CD4-positive, alpha-beta T cell treated with Interferon alpha-2 for 1 hour (primary cell): ENCODE measurements at regions not wholly inside any gene's neighbourhood (a gene's known extent, or its start where the extent isn't known, plus 50 kb on each side); places are given as distances from the start of the nearest gene placed in this dataset.

Experiments
- DNase-seq, 2 donors: peaks; one replicate each; pipeline ENCODE4 v3.0.0-alpha.2; 2020 to 2022

DNA sequence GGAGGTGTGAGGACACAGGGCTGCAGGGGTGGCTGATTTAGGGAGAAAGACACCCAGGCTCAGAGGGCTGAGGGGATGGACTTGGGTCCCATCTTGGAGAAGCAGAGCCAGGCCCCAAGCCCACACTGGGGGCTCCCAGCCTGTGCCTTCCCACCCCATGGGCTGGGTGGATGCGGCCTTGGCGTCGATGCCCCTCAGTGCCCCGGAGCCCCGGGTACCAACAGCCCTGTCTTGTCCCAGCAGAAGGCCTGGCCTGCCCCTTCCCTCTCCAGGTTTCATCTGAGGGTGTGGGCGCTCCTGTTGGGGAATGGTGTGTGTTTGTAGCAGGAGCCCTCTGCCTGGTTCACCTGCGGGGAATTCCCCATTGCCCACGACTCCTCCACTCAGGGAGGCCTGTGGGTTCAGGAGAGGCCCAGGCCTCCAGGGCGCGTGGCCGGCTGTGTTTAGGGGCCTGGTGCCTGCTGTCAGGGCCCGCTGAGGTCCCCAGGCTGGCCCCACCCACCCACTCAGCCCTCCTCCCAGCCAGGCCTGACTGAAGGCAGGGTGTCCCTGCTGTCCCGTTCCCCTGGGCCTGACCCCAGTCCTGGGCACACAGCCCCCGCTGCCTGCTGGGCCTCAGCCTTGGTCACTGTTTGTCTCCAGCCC is 51.1 kb upstream of the BEGAIN start:
- no peak for DNase-seq

DNA sequence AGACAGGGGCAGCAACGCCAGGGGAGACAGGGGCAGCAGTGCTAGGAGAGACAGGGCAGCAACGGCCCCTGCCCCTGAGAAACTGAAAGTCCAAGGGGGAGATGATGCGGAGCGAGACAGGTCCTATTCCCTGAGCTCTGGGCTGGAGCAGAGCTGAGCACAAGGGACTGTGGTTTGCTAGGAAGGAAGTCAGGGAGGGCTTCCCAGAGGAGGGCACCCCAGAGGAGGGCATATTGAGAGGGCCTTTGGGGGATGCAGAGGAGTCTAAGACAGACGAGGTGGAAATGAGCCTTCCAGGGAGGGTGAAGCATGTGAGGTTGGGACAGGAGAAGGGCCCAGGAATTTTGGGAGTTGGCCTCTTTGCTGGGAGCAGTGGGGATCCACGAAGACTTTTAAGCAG is 52.1 kb upstream of the BEGAIN start:
- no peak for DNase-seq

DNA sequence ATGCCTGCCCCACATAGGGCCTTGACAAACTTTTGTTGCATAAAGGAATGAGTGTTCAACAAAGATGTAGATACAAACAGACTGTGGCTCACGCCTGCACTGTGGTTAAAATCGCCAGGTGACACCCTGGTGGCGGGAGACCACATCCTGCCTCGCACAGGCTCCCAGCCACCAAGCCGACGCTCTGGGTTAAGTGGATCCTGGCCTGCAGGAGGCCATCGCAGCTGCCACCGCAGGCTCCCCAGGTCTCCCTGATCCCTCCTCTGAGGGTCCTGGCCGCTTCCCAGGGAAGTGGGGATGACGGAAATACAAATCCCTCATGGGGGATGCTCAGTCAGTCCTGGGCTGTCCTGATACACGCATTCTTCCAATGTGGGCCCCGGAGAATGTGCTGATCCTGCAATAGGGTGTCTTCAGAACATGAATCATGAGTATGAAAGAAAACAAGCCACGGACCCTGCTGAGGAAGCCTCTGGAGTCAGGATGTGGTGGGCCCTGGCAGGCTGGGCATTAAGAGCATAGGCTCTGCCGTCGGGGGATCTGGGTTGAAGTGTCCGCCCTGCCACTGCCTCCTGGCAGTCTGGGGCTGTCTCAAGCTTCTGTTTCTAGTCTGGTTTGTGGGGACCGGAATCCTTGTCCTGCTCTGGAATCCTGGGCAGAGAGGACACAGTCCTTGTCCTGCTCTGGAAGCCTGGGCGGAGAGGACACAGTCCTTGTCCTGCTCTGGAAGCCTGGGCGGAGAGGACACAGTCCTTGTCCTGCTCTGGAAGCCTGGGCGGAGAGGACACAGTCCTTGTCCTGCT is 53.5 kb upstream of the BEGAIN start:
- DNase-seq: peak; percentile 67 to 78

DNA sequence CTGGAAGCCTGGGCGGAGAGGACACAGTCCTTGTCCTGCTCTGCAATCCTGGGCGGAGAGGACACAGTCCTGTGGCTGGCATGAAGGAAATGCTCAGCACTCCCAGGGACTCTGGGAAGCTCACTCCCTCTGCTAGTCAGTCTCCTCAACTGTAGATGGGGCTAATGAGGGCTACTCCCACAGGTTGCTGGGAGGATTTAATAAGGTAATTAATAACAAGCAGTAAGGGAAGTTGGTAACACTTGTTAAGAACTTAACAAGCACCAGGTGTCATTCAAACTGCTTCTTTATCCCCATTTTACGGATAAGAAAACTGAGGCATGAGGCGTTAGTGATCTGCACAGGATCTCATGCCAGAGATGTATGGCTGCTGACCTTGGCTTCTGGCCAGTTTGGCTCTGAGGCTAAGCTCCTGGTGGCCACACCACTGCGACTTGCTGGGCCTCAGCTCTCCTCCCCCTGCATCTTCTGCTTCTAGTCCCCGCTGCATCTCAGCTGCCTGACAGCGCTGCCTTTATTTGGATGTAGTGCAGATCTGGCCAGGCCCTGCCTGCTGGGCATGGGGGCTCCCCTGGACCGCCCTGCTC is 54.1 kb upstream of the BEGAIN start:
- DNase-seq: no peak

DNA sequence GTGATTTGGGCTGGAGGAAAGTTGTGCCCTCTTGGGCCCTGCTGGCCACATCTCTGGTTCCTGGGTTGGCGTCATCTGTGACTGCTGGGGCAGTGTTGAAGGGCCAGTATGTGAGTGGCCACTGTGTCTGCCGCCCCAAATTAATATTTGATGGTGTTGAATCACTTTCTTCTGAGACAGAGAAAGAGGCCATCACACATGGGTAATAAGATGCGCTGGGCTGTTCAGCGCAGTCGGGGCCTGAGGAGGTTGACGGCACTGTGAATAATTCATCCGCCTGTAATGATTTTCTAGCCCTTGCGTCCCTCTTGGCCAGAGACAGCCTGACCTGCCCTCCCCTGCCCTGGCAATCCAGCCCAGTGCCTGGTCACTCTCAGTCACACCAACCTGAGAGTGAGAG is 56.2 kb upstream of the BEGAIN start:
- no peak for DNase-seq

DNA sequence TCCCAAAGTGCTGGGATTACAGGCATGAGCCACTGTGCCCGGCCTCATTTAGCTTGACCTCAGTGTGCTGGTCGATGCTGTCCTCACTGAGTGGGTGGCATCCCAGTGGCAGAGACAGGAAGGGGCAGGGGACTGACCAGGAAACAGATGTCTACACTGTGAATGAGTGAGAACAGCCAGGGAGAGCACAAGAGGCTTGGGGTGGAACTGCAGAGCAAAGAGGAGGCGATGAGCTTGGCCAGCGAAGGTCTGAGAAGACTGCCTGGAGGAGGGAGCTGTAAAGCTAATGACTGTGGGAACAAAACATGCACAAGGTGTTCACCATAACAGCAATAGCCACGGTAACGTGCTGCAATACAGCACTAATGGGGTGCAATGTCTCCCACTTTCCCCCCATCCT is 57.2 kb upstream of the BEGAIN start:
- no peak for DNase-seq

DNA sequence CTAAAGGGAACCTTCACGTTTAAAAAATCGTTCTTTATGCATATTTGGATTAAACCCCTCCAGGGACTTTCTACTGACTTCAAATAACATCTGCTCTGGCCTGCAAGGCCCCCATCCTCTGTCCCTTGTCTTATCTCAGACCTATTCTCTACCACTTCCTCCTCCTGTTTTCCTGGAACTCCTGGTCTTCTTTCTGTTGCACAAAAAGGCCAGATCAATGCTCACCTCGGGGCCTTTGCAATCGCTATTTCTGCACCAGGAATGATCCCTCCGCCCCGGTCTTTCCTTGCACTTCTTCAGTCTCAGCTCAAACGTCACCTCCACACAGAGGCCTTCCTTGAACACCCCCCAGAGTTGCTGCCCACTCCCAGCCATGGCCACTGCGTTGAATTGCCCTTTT is 57.6 kb upstream of the BEGAIN start:
- DNase-seq: no peak

DNA sequence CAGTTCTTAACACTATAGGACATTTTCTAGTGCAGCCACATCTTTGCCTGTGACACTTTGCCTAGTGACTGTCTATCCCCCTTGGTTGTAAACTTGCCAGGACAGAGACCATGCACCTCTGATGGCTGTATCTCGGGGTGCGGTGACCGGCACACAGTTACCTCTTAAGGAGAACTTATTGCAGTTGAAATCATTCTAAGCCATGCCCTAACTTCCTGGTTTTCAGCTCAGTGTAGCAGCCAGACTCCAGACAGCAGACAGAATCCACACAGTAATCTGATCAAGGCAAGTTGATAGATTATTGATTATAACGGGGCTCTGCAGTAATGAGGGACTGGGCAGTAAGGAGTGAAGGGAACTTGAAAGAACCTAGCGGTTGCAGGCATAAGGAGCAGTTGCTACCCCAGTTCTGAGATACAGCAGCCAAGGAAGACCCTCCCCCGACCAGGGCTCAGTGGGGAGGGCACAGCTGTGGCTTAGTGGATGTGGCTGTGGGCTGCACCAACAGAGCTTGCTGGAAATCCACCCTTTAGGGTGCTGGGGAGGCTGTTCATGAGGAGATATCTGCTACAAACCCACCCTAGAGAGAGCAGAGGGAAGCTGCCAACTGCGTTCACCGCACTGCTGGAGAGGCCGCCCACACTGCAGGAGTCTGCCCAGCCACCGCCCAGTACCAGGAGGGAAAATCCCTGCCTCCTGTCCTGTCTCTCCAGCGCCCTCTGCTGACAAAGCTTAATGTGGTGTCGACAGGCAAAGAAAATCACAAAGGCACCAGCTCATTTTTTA is 58.2 kb upstream of the BEGAIN start:
- peak; percentile 83 to 89 for DNase-seq

DNA sequence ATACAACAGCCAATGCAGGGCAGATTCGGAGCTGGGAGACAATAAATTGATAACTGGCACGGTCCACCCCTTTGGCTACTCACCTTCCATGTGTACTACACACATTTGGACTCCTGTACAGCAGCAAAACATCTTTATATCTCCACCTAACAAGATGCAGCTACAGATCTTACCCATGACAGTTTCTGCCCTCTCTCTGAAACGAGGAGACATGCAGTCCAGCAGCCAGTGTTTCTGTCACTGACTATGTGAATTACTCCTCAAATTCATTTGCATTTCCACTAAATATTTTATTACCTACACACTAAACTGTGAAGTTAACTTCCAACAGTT is 58.7 kb upstream of the BEGAIN start:
- no peak for DNase-seq

DNA sequence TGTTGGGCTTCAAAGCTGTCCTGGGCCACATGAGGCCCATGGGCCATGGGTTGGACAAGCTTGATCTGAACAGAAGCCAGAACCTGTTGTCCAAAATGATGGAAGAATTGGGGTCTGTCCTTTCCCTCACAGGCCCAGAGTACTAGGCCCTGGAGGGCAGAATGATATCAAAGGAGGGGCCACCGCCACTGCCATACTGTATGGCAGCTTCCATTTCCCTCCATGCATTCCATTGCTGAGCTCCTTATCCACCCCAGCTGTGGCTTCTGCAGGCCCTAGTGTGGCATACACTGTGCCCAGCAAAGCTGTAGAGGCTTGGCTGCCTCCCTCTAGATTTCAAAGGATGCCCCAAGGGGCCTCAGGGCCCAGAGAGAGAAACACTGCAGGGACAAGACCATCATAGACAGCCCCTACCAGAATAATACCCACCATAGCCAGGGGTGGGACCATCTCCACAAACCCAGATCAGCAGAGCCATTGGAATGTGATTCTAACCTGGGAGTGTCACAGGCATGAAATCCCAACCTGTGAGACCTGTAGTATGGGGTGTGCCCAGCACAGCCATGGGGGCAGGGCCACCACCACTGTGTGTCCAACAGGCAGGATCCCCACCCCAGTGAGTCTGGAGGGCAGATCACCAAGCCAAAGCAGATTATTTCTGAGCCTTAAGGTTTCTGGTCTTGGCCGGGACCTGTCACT is 61.4 kb upstream of the BEGAIN start:
- no peak for DNase-seq

DNA sequence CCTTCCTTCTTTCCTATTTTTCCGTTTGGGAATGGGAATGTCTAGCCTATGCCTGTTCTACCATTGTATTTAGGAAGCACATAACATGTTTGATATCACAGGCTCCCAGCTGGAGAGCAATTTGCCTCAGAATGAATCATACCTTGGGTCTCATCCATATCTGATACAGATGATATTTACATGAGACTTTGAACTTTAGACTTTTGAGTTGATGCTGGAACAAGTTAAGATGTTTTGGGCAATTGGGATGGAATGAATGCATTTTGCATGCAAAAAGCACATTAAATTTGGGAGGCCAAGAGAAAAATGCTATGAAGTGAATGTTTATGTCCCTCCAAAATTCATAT is 61.9 kb upstream of the BEGAIN start:
- no peak for DNase-seq

DNA sequence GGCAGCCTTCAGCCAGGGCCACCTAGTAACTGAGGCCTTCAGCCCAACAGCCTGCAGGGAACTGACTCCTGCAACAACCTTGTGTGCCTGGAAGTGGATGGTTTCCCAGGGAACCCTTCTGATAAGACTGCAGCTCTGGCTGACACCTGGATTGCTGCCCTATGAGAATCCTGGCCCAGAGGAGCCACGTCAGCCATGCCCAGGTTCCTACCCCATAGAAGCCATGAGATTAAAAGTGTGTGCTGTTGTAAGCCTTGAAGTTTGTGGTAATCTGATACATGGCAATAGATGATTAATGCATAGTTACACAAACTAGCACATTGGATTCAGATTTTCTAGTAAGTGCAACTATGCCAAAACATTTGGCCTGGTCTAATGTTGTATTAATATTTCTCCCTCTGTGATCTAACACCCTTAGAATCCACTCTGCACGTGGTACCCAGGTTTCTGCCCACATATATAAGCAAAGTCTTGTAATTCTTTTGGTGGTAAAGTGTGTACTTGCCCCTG is 64.8 kb upstream of the BEGAIN start:
- no peak for DNase-seq

DNA sequence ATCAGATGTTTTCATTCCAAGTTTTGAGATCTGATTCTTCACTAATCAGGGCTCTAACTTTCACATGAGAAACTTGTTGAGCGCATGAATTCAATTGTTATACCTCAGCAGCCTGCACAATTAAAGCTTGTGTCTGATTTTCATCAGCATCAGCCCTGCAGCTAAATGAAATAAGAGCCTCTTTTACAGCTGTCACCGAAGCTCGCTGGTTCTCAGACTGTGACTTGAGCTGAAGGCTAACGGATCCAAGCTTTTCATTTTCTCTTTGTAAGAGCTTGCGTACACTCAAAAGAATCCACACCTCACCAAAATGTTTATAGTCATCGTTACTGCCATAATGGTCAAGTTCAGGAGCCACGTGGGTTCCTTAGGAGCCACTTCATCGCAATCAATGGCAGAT is 65.5 kb upstream of the BEGAIN start:
- DNase-seq: no peak

DNA sequence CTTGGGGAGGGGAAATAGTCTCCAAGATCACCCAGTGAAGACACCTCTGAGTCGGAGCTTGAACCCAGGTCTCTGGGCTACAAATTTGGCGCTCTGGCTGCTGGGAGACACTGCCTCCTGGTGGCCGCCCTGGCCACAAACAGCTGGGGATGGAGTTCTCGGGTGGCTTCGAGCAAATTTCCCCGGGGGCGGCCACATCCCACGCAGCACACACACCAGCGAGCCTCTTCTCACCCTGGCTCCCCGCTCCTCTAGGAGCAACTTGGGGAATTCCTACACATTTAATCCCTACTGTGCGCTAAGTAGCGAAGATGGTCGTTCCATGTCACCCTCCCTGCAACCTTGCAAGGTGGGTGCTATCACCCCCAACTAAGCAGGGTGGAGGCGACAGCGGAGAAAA is 66.2 kb upstream of the BEGAIN start:
- DNase-seq: peak in 1 of 2 donors; percentile 42

DNA sequence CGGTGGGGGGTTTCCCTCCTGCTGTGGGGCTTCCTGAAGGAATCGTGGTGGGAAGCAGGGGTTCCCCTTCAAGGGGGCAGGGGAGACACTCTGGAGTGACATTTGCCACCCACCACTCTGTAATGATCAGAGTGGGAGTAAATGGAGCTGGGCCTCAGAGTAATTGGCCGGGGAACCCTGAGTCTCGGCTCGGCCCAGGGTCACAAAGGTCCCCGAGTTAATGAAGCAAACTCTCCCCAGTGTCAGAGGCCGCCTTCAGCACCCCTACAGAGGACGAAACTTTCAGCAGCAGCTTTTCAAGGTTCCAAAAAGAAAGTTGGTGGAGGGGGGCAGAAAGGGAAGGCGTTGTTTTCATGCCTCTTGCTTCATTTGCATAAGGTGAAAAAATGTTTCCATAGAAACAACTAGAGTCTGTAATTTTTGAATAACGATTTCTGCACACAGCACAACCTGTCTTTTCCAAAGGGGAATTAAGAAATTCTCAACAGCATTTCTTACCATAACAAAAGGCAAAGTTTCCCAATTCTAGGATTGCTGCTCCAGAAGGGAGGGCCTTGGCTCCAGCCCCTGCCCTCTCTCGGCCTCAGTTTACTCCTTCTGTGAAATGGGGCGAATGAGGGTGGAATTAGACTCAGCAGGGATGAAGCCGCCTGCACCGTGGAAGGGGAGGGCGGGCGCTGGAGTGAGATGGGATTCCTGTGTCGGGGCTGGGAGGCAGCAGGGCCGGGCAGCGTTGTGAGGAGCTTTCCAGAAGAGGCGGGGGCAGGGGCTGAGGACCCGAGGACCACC is 67.0 kb upstream of the BEGAIN start:
- DNase-seq: no peak

DNA sequence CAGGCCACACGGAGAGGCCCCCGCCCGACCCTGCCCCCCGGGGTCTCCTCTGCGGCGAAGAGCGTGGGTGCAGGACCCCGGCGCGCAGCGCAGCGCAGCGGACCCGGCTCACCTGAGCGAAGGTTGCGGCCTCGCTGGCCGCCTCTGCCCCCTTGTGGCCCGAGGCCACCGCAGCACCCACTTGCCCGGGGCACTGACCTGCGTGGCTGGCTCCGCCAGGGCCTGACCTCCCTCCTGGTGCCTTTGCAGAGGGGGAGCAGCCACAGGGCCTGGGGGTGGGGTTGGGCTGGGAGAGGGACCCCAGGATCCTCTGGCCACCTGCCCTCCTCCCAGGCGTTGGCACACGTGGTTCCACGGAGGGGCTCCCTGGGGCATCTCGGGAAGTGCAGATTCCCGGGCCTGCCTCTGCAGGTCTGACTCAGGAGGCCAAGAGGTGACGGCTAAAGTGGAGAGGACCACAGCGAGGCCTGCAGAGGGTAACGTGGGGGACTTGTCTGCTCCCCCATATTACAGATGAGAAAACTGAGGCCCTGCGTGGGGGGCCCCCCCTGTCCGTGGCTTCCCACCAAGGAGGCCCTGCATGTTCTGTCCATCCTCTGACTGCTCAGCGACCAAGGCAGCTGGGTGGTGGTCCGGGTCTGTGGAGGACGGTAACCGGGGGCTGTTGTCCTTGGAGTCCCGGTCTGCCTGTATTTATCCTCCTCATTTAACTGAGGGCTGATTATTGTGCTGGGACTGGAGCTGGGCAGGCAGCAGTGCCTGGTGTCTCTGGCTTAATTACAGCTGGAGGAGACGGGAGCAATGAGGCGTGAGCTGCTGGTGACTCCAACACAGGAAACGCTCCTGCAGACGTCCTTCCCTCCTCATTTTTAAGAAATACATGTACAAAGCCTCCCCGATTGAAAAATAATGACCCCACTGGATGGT is 67.9 kb upstream of the BEGAIN start:
- peak; percentile 27 to 46 for DNase-seq

DNA sequence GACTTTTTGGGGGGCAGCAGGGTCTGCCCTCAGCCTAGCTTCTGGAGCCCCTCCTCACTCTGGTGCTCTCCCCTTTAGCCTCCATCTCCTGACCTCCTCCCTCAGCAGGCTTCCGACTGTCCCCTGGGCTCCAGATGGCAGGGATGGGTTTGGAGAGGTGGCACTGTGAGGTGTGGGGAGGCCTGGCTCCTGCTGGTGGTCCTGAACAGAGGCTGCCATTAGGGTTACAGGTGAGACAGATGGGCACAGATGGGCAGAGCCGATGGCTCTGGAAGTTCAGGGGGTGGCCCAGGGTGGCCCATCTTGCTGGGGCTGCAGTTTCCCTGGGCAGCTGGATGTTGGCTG is 68.5 kb upstream of the BEGAIN start:
- DNase-seq: no peak

DNA sequence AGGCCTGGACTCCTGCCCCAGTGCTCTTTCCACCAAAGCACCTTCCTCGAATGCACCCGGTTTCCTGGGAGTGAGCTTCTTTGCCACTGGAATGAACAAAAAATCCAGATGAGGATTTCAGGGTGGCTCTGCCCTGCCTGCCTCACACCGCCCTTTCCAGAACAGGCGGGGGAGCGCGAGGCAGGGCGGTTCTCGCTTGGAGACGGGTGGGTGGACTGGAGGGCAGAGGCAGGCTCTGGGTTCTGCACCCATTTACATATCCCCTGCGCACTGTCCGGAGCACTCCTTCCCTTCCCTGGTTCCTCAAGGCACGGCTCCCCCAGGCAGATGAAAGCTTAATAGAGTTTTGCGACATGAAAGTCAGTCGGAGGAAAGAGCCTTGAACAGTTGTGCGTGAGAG is 69.7 kb upstream of the DLK1 start:
- DNase-seq: no peak

DNA sequence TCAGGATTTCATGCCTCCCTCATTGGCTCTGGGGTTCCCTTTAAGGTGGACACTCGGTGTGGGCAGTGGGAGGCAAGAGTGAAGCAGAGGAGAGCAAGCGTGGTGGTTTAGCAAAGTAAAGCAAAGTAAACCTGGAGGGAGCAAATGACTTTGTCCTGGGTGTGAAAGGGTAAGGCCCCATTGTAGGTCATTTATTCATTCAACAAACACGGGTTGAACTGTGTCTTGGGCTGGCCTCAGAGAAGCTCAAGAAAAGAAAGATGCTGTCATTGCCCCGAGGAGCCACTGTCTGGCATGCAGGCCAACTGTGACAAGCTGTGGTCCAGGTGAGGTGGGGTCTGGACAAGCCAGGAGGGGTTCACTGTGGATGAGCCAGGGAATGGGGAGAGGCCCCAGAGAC is 68.9 kb upstream of the DLK1 start:
- DNase-seq: no peak

DNA sequence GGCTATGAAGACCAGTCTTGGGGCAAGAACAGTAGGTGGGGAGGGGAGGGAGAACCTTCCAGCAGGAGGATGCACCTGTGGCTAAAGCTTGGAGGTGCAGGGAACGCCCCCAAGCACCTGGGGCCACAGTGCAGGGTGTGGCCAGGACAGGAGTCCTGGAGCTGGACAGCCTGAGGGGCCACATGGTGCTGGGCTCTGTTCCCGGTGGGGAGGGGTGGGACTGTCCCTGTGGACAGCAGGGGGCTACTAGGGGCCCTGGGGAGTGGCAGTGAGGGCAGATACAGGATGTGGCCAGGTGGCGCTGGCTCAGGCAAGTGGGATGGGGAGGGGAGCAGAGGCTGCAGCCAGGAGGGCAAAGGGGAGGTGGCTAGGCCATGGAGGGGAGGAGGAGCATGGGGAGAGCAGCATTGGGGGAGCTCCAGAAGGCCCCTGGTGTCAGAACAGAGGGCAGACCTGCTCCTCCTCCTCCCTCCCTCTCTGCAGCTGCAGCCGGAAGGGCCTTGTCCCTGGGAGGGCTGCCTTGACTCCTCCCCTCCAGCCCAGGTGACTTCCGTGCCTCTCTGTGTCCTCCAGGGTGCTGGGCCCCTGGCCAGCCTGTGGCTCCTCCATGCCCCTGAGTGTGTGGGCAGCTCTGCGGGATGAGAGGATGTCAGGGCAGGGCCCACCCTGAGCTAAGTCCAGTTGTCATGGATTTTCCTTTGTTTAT is 68.4 kb upstream of the DLK1 start:
- no peak for DNase-seq
